ENCODE measurements at regions not wholly inside any gene's neighbourhood (a gene's known extent, or its start where the extent isn't known, plus 50 kb on each side); places are given as distances from the start of the nearest gene placed in this dataset.
"Not testable (repeated sequence)": the region's sequence is repeated elsewhere in the genome, so short reads cannot be mapped to it uniquely, and the experiment has no call there.

DNA sequence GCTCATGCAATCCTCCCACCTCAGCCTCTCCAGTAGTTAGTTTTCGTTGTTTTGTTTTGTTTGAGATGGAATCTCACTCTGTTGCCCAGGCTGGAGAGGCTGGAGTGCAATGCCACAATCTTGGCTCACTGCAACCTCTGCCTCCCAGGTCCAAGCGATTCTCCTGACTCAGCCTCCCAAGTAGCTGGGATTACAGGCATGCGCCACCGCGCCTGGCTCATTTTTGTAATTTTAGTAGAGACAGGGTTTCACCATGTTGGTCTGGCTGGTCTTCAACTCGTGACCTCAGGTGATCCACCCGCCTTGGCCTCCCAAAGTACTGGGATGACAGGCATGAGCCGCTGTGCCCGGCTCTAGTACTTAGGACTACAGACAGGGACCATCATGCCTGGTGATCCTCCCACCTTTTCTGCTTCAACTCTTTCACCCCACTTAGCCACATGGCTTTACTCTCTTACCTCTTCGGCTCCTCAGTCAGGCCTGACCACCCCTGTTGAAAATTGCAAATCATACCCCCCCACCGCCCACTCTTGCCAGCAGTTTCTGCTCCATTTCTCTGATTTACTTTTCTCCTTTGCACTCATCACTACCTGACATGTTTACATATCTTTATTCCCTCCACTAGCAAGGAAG is 157.1 kb upstream of the GRK3 start:
- TF ChIP-seq, protein P1, sequence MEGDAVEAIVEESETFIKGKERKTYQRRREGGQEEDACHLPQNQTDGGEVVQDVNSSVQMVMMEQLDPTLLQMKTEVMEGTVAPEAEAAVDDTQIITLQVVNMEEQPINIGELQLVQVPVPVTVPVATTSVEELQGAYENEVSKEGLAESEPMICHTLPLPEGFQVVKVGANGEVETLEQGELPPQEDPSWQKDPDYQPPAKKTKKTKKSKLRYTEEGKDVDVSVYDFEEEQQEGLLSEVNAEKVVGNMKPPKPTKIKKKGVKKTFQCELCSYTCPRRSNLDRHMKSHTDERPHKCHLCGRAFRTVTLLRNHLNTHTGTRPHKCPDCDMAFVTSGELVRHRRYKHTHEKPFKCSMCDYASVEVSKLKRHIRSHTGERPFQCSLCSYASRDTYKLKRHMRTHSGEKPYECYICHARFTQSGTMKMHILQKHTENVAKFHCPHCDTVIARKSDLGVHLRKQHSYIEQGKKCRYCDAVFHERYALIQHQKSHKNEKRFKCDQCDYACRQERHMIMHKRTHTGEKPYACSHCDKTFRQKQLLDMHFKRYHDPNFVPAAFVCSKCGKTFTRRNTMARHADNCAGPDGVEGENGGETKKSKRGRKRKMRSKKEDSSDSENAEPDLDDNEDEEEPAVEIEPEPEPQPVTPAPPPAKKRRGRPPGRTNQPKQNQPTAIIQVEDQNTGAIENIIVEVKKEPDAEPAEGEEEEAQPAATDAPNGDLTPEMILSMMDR (IDR thresholded peaks at IDR 0.05): no peak
- TF ChIP-seq POLR2A (IDR thresholded peaks at IDR 0.05): no peak
- intact Hi-C loops (cut with DNase I; ENCODE audit: low total_unique reads): no loop called here
- no peaks in the 10 kb centered on the region for H3K9me3 ChIP-seq
- no peak overlapping the region for H3K4me3 ChIP-seq
- no peak overlapping the region for H3K27ac ChIP-seq
- no peaks in the 10 kb centered on the region for H3K4me1 ChIP-seq
- H3K36me3 ChIP-seq: no peaks in the 10 kb centered on the region
- H3K27me3 ChIP-seq: no peaks in the 10 kb centered on the region
- no peak for DNase-seq

DNA sequence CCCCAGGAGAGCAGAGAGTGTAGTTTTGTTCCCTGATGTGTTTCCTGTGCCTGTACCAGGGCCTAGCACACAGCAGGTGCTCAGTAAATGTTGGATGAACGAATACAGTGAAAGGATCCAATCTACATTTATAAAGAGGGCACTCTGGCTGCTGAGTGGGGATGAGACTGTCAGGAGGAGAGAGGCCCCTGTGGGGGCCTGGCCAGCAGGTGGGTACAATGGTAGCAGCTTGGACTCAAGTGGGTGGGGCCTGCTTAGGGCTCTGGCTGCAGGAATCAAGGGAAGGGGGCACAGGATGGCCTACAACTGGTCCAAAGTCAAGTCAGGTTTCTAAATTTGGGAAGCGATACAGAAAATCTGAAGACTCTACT is 156.6 kb upstream of the GRK3 start:
- no peak overlapping the region for H3K4me3 ChIP-seq
- no peaks in the 10 kb centered on the region for H3K27me3 ChIP-seq
- no peak overlapping the region for H3K27ac ChIP-seq
- H3K9me3 ChIP-seq: no peaks in the 10 kb centered on the region
- H3K36me3 ChIP-seq: no peaks in the 10 kb centered on the region
- no peak for TF ChIP-seq POLR2A (IDR thresholded peaks at IDR 0.05)
- TF ChIP-seq, protein P1 (IDR thresholded peaks at IDR 0.05): no peak
- no peaks in the 10 kb centered on the region for H3K4me1 ChIP-seq
- intact Hi-C loops (cut with DNase I; ENCODE audit: low total_unique reads): no loop called here
- no peak for DNase-seq

DNA sequence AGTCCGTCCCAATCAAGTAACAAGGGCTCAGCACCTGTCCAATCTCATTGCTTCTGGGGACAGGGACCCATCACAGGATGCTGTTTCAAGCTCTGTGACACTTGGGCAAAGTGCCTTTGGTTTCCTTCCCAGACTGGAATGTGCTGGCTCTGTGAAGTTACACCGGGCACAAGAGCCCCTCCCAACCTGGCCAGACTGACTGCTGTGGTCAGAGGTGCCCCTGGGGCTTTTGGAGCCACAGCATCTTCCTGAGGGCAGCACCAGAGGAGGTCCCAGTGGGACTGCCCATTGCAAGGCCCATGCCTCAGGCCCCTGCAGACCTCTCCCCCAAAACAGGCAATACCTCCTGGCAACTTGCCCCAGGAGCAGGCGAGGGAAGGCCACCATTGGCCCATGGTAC is 155.2 kb upstream of the GRK3 start:
- intact Hi-C loops (cut with DNase I; ENCODE audit: low total_unique reads): no loop called here
- no peak overlapping the region for H3K27ac ChIP-seq
- H3K36me3 ChIP-seq: no peaks in the 10 kb centered on the region
- TF ChIP-seq, protein P1 (IDR thresholded peaks at IDR 0.05): no peak
- TF ChIP-seq POLR2A (IDR thresholded peaks at IDR 0.05): no peak
- no peaks in the 10 kb centered on the region for H3K9me3 ChIP-seq
- H3K4me3 ChIP-seq: no peak overlapping the region
- no peak for DNase-seq
- no peaks in the 10 kb centered on the region for H3K4me1 ChIP-seq
- no peaks in the 10 kb centered on the region for H3K27me3 ChIP-seq

DNA sequence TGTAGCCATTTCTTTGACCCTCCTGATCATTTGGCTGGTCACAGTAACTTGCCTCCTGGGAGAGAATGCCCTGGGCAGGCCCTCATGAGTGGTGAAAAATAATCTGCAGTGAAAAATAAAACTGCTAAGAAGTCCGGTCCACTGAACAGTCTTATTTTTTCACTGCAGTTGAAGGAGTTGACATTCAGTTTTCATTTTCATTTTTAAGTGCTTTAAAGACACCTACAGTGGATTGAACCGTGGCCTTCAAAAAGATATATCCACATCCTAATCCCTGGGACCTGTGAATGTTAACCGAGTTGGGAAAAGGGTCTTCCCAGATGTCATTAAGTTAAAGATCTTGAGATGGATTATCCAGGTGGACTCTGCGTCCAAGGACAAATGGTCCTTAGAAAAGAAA is 153.6 kb upstream of the GRK3 start:
- no peak overlapping the region for H3K4me3 ChIP-seq
- no peak for DNase-seq
- no peaks in the 10 kb centered on the region for H3K36me3 ChIP-seq
- H3K27ac ChIP-seq: no peak overlapping the region
- no peaks in the 10 kb centered on the region for H3K4me1 ChIP-seq
- TF ChIP-seq, protein P1 (IDR thresholded peaks at IDR 0.05): no peak
- no peak for TF ChIP-seq POLR2A (IDR thresholded peaks at IDR 0.05)
- no peaks in the 10 kb centered on the region for H3K27me3 ChIP-seq
- intact Hi-C loops (cut with DNase I; ENCODE audit: low total_unique reads): no loop called here
- no peaks in the 10 kb centered on the region for H3K9me3 ChIP-seq

DNA sequence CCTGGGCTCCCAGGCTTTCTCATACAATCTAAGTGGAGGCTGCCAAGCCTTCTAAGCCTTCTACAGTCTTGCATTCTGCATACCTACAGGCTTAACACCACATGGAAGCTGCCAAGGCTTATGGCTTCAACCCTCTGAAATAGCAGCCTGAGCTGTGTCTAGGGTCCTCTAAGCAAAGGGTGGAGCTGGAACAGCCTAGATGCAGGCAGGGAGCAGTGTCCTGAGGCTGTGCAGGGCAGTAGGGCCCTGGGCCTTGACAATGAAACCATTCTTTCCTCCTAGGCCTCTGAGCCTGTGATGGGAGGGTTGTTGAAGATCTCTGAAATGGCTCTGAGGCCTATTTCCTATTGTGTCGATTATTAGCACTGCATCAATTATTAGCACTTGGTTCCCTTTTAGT is 150.9 kb upstream of the GRK3 start:
- Histone ChIP-seq H3K27me3 (no peaks in the 10 kb centered on the region), H3K27ac (no peak overlapping the region), H3K4me1 (no peaks in the 10 kb centered on the region), H3K4me3 (no peak overlapping the region), H3K9me3 (no peaks in the 10 kb centered on the region), H3K36me3 (no peaks in the 10 kb centered on the region)
- DNase-seq: no peak
- intact Hi-C loops (cut with DNase I; ENCODE audit: low total_unique reads): no loop called here
- TF ChIP-seq POLR2A (IDR thresholded peaks at IDR 0.05): no peak

GRCh38 chr22:25415731-25416130 is 148.7 kb upstream of the GRK3 start:
- H3K27ac ChIP-seq; H3K4me1 ChIP-seq; H3K4me3 ChIP-seq; DNase-seq; H3K36me3 ChIP-seq; H3K9me3 ChIP-seq; intact Hi-C loops (cut with DNase I; ENCODE audit: low total_unique reads); H3K27me3 ChIP-seq: not testable (repeated sequence)

GRCh38 chr22:25417826-25418225 is 146.6 kb upstream of the GRK3 start:
- H3K4me3 ChIP-seq; intact Hi-C loops (cut with DNase I; ENCODE audit: low total_unique reads); H3K36me3 ChIP-seq; H3K4me1 ChIP-seq; DNase-seq; H3K9me3 ChIP-seq; H3K27ac ChIP-seq: not testable (repeated sequence)
- peaks cover 9 to 20% of the 10 kb centered on the region in 2 donors for H3K27me3 ChIP-seq
